ENCODE measurements at regions not wholly inside any gene's neighbourhood (a gene's known extent, or its start where the extent isn't known, plus 50 kb on each side); places are given as distances from the start of the nearest gene placed in this dataset.

DNA sequence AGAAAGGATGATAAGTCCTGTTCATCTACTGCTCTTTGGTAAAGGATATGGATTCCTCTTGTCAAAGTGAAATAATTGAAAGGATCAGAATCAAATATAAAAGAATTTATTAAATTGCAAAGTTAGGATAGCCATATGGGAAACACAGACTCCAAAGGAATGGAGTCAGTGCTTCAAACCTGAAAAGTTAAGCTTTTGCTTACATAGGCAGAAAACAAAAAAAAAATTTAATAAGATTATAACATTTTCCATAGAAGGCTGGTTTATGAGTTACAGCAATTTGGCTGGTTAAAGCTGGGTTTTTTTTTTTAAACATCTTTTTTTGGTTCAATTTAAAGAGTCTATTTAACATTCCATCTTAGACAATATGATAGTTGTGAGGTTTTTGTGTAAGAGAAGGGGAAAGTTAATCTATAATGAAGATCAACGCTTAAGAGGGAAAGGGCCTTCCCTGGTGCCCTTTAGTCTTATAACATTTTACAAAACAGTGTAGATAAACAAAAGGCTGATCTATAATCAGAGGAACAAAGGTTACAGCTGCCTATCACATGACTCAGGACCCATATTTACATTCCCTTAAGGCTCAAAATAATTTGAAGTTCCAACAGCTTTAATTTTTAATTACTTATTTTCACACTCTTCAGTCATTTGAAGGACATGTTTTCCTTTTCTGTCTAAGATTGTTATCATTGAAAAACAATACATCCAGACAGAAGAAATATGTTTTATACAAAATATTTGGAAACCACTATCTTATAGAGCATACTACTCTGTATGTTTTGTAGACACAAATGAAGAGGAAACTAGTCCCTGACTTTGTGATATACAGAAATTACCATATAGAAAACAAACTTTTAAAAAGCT is 234.3 kb upstream of the MBL2 start:
- TF ChIP-seq CTCF (IDR thresholded peaks at IDR 0.05 in 8 of 11, conservative IDR thresholded peaks at IDR 0.05 in 3 of 11) (no peak), POLR2AphosphoS5 (IDR thresholded peaks at IDR 0.05) (no peak)
